HG02588 (cell line): ENCODE measurements at regions not wholly inside any gene's neighbourhood (a gene's known extent, or its start where the extent isn't known, plus 50 kb on each side); places are given as distances from the start of the nearest gene placed in this dataset.

Source experiments
- ATAC-seq: cut with Tn5 transposase; IDR thresholded peaks from one replicate; pipeline ENCODE4 v1.9.1; 2021; ENCODE audit warnings: mild to moderate bottlenecking, moderate library complexity; ENCODE audit not compliant: unreplicated experiment

DNA sequence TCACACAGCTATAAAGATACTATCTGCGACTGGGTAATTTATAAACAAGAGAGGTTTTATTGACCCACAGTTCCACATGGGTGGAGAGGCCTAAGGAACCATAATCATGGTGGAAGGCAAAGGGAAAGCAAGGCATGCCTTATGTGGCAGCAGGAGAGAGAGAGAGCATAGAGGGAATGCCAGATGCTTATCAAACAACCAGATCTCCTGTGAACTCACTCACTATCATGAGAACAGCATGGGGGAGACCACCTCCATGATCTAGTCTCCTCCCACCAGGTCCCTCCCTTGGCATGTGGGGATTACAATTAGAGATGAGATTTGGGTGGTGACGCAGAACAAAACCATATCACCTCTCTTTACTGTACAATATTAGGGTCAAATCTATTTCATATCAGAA, 1101.6 kb upstream of the RAG2 start:
- ATAC-seq = no peak

DNA sequence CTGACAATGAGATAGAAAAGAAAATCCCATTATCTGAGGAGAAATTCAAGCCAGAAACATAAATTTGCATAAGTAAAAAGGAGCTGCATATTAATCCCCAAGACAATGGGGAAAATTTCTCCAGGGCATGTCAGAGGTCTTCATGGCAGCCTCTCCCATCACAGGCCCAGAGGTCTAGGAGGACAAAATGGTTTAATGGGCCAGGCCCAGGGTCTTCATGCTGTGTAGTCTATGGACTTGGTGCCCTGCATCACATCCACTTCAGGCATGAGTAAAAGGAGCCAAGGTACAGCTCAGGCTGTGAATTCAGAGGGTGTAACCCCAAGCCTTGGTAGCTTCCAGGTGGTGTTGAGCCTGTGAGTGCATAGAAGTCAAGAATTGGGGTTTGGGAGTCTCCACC, 1097.2 kb upstream of the RAG2 start:
- ATAC-seq = no peak

DNA sequence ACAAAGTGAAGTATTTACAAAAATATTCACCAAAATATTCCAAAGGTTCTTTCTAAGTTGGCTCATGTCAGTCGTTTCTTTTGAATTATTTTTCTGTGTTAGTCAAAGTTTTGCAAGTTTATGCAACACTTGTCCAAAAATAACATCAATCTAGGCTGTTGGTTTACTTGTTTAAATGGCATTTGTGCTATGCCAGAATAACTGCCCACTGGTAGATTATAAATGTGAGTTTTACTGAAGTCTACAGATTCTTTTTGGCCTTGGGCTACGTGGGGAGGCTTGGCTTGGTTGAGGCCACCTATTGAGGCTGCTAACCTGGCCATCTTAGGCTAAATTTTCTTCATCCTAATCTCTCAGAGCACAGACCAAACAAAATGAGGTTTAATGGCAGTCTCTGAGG, 1091.9 kb upstream of the RAG2 start:
- ATAC-seq = no peak

DNA sequence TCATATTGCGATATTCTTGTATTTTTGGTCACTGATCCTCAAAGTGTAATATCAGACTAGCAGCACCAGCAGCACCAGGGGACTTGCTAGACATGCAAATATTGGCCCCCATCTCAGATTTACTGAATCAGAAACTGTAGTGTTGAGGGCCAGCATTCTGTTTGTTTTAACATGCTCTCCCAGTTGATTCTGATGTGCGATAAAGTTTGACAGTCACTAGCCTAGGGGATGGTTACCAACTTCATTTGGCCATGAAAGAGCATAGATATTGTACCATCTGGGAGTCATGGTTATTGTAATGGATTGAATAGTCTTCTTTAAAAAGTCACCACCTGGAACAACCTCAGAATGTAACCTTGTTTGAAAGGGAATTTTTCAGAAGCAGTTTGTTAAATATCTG, 1090.4 kb upstream of the RAG2 start:
- ATAC-seq = no peak

DNA sequence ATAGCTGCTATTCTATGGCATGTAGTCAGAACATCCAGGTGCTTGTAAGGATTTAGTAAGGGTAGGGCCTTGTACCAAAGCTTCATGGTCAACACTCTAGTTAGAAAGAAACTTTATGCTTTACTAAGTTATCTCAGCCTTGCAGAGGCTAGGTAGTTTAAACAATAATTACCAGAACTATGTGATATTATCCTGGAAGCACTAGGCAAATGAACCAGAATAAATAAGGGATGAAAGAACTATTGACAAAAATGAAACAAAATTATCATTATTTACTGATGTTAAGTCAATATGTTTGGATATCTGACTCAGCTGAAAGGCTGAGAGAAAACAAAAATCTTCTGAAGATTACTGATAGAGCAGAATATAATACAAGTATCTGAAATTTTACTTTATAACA, 1089.1 kb upstream of the RAG2 start:
- ATAC-seq = no peak

DNA sequence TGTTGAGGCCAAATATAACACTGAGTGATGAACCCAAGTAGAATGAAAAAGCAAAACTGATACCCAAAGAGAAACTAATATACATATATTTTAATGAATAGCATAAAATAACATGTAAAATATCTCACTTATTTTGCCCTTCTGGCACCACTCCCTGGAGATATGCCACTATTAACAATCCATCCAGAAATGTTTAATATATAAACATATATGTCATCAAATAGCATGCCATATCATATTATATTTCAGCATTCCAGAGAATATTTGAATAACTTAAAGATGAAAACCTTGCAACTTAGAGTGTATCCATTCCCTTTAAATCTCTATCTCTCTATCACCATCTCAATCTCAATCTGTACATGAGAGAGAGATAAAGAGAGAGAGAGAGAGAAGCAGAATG, 1073.3 kb upstream of the RAG2 start:
- no peak for ATAC-seq

DNA sequence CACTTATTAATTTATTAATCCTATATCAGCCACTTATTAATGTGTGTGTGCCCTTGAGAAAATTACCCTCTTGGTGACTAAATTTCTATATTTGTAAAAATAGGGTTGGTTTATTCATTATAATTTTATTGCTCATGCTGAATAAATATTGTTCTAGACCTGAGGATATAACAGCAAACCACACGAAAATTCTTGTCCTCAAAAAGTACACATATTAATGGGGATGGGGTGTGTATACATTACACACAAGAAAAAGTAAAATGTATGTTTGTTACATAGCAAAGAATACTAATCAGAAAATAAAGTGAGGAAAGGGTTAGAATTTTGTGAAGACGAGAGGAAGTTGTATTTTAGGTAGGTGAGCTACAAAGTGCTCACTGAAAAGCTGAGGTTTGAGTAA, 1068.9 kb upstream of the RAG2 start:
- ATAC-seq = no peak

DNA sequence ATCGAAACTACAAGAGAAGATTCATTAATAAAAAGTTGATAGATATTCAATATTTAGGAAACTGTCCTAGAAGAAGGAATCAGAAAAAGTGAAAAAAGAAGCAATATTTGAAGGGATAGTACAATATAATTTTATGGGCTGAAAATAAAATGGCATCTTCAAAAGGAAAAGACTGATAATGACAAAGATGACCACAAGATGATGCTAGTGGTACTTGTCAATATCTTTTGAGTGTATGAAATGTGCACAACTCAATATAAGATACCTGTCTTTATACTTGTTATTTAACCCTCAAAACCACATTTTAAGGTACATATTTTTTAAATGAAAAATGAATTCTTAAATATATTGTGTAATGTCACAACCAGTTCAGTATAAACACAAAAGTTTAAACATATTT, 1059.6 kb upstream of the RAG2 start:
- ATAC-seq = no peak

DNA sequence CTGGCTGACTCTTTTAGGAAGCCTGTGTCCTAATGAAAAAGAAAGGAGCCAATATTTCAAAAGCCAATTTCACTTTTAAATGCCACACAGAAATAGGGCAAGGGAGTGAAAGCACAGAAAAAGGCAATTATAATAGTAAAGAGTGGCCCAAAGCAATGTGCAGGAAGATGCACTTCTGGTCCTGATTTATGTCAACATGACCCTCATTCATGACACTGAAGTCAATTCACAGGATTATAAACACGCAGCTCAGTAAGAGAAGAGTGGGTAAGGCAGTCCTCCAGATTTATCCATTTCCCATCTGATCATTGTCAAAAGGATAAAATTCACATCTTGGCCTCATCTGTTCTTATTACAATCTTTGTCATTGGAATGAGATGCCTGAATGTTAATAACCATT, 1049.7 kb upstream of the RAG2 start:
- no peak for ATAC-seq

DNA sequence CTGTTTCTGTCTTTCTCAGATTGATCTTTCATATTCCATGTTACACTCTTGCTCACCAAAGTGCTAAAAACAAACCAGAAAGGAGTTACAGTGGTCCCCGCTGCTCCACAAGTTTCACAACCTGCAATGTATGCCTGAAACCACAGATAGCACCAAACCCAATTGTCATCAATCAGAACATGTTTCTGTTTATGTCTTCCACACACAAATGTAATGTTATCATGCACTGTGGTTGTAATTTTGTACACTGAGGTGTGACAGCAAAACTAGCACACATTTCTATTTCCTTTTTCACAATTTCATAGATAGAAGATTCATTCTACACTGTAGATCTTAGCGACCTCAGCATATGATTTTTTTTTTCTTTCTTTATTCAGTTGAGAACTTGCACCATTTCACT, 1045.9 kb upstream of the RAG2 start:
- ATAC-seq = no peak

DNA sequence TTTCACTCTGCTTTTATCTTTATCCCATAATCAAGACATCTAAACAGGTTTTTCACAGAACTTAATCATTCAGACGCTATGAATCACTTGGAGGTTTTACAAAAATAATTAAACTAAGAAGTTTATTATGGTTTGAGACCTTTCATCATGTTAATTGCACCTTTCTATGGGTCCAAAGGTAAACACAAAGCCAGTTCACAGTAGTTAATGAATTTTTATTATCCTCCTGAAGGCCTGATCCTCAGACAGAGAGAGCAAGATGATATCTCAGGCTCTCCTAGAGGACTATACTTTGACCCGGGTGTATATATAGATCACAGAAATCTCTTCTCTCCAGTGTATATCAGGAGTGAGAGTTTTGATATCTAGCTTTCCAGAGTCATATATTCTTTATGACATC, 1044.3 kb upstream of the RAG2 start:
- ATAC-seq = no peak

DNA sequence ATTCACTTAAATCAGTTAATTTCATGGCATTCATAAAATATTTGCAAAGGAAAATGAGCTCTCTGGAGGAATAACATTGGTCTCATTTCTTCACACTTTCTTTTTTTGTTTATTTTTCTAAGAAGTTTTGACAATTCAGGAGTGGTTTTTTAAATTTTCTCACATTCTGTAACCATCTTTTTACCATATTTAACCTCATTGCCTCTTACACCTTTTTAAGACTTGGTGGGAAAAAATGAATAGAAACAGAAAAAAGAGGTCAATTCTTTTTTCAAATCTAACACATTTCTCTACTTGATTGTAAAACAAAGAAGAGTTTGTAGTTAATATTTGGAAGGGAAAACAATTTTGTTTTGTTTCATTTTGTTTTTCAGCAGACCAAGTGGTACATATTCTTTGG, 1034.7 kb upstream of the RAG2 start:
- ATAC-seq = no peak

DNA sequence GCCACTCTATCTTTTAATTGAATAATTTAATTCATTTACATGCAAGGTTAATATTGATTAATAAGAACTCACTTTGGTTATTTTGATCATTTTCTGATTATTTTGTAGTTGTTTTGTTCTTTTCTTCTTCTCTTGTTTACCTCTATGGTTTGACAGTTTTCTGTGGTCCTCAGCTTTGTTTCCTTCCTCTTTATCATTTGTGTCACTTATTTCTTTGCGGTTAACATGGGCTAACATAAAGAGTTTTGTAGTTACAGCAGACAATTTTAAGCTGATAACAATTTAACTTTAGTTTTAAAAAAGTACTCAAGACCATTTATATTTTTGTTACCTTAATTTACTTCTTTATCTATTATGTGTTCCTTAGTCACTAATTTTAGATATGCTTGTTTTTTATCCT, 1032.8 kb upstream of the RAG2 start:
- no peak for ATAC-seq

DNA sequence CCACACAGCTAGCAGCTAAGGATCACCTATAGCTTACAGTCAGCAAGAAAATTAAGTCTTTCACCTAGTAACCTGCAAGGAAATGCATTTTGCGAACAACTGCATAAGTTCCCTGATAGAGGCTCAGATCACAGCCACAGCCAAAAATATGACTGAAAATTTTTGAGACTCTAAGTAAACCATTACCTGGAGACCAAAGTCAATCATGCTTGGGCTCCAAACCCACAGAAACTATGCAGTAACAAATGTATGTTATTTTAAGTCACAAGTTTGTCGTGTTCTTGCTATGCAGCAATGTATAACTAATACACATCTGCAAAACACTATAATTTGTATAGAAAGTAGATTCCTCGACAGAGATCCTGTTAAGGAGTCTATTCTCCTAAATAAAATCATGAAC, 1025.7 kb upstream of the RAG2 start:
- ATAC-seq = no peak

DNA sequence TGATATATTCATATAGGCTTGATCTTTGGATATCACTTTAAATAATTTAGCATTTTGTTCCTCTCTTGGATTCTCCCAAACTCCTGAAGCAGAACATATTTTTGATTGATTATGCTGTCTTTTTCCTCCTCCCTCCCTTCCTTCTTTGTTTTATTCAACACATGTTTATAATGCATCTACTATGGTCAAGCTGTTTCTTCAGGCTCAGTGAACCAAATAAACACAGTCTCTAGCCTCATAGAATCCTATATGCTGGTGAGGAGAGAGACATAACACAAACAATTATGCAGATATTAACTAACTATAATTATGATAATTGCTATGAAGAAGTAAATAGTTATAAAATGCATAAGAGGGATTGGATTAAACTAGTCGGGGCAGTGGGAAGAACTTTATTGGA, 1023.6 kb upstream of the RAG2 start:
- ATAC-seq = no peak

DNA sequence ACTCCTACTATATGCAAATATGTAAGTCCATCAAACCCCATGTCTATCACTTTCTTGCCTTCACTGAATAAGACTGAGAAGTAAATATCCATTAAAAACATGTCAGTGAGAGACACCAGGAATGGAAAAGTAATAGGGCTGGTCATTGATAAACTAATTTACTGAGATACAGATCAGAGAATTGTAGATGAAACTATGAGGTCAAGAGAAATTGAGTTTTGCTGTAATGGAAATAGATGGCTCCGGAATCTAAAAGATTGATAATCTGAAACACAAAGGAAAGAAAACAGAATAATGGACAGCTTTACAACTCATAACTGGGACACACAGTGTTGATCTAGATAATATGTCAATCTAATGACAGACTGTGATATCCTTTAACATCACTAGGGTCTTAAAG, 1018.3 kb upstream of the RAG2 start:
- ATAC-seq = no peak

DNA sequence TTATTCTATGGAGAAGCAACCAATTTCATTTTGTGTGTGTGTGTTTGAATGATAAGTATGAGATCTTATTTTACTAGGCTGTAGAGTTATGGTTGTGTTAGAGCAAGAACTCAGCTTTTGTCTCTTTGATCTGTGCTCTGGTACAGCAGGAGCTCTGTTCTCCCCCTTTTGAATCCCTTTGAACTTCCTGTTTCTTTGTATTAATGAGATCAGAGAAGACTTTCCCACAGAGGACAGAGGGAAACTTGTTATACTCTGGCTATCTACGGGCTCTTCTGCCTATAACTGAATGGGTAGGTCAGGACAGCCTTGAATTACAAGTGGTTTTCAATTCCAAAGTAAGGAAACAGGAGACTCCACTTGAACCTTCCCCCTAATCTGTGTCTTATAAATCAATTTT, 1015.0 kb upstream of the RAG2 start:
- no peak for ATAC-seq

DNA sequence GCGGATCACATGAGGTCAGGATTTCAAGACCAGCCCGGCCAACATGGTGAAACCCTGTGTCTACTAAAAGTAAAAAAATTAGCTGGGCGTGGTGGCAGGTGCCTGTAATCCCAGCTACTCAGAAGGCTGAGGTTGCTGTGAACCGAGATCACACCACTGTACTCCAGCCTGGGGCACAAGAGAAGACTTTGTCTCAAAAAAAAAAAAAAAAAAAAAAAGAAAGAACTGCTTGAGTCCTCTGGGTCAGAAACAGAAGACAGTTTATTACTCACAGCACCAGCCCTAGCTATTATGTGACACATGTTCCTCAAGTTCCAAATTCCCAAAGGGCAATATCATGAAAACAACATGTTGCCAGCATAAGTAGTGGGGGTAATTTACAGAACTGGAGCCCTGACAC, 1014.1 kb upstream of the RAG2 start:
- ATAC-seq = no peak

DNA sequence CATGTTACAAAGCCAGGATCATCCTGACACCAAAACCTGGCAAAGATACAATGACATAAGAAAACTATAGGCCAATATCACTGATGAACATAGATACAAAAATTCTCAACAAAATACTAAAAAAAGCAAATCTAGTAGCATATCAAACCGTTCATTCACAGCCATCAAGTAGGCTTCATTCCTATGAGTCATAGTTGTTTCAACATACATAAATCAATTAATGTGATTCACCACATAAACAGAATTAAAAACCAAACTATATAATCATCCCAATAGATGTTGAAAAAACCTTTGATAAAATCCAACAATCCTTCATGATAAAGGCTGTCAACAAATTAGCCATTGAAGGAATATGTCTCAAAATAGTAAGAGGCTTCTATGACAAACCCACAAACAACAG, 1007.2 kb upstream of the RAG2 start:
- ATAC-seq = no peak

DNA sequence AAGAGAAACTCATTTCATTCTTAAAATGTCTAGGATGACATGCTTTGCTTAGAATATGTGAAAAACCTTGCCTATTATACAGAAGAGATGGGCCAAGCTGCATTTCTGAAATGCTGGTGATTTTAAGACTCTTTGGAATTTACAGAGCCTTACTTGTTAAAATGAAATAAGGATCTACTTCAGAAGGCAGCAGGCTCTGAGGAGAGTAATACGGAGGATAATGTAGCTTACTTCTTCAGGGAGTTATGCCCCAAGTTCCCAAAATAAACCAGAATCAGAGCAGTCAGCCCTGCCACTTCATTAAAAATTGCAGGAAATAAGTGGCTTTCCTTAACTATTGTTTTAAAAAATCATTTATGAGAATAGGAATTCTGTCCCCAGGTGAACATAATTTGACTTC, 1000.3 kb upstream of the RAG2 start:
- ATAC-seq = no peak

DNA sequence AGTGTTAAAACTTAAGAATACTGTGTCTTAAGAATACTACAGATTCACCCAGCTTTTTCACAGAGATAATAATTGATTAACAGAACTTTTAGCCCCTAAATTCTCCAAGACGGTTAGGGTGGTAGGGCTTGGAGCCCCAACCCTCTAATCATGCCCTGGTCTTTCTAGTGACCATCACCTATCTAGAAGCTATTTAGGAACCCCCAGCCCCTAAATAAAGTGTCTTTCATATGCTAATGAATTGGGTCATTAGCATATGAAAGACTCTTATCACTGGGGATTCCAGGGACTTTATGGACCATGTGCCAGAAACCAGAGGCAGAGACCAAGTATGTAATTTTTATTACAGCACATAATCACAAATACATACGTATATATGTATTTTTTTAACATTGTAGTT, 999.7 kb upstream of the RAG2 start:
- ATAC-seq = no peak

DNA sequence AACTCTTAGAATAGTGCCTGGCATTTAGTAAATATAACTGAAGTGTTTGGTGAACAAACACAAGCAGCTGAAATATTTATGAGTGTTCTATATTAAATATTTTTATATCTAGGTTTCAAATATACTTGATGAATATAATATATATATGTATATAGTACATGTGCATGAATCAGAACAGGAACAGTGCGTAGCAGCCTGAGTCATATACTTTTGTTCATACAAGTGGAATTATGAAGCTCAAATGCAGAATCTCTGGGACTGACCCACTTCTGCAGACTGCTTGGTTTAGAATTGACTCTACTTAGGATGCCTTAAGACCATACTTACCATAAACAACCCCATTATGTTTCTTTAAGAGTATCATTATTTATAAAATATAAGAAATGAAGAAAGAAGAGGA, 997.8 kb upstream of the RAG2 start:
- ATAC-seq = no peak

DNA sequence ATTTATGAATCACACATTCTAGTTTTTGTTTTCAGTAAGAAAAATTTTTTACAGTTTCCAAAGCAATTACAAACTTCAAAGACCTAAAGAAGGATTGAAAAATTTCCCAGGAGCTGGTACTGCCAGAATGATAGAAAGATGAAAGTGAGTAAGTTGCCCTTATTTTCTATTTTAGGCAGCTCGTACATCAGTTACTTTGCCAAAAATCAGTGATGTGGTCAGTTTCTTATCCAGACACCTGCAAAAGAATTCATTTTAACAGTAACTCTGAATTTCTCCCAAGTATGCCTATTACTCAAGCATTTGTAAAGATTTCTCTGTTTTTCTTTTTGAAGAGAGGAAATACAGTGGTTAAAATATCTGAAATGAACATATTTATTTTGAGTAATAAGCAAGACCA, 976.3 kb upstream of the RAG2 start:
- ATAC-seq = no peak

DNA sequence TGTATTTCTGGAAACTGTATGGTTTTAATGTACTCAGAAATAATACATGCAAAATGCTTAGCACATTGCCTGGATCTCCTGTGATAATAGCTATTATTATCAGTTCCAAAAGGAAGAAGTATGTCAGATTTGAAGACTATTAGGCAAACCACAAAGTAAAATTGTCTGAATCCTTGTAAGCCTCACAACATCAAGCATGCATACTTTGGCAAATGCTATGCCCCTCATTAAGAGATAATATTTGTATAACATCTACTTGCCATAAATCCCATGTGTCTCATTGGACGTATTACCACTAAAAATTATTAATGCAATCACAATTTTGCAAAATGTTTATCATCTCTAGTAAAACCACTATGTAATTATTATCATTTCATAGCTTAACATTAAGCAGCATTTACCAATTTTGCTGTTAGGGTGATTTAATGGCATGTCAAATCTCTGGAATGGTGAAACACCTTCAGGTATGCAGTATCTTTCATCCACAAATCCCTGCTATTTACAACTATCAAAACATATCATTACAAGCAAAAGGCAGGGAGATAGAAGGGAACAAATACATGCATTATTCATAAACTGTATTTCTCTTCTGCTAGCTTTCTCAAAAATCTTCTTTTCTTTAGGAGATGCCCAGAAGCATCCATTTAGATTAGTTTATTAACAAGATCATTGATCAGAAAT, 974.6 kb upstream of the RAG2 start:
- ATAC-seq = no peak
